ENCODE measurements at regions not wholly inside any gene's neighbourhood (a gene's known extent, or its start where the extent isn't known, plus 50 kb on each side); places are given as distances from the start of the nearest gene placed in this dataset.
"Not testable (repeated sequence)": the region's sequence is repeated elsewhere in the genome, so short reads cannot be mapped to it uniquely, and the experiment has no call there.

DNA sequence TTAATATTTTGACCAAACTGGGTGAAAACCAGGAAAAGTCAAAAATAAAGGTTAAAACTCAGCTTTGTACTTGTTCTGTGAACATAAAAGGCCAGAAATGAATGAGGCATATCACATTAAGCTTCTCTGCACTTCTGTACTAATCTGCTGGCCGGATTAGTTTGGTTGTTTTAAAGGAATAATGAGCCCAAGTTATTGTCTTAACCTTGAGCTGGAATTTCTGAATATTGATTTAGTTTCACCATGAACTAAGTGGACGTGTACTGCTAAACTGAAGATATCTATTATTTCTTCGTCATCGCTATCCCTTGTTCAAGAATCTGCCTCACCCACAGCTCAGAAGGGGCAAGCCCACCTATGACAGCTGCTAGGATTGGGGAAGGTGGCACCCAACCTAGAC, 101.1 kb upstream of the FRMD4A start:
- DNase-seq (ENCODE audit: low spot score): no peak
- intact Hi-C loops (cut with DNase I): no loop called here

- no peak for DNase-seq (ENCODE audit: low spot score)
- intact Hi-C loops (cut with DNase I): no loop called here
Measured at GRCh38 chr10:14429043-14429700, 98.4 kb upstream of the FRMD4A start.

DNA sequence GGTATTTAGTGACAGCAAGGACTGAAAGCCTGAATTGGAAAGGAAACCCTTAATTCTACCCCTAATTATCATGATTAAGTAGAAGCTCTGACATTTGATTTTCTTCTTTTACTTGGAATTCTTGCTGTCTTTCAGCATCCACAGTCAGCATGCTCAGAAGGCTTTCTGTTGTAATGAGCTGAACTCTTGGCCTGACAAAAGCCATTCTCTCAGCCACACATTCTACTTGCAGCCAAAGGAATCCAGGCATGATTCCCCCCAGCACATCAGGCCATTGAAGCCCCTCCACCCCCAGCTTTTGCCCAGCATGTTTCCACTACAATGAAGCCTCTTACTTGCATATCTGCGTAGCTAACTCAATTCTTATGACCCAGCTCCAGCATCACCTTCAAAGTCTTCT, 94.3 kb upstream of the FRMD4A start:
- intact Hi-C loops (cut with DNase I): no loop called here

GRCh38 chr10:14423111-14423744, 92.5 kb upstream of the FRMD4A start:
- no peak for DNase-seq (ENCODE audit: low spot score)
- intact Hi-C loops (cut with DNase I): no loop called here

More for the DNA sequence above, 94.3 kb upstream of the FRMD4A start:
- DNase-seq (ENCODE audit: low spot score): no peak

DNA sequence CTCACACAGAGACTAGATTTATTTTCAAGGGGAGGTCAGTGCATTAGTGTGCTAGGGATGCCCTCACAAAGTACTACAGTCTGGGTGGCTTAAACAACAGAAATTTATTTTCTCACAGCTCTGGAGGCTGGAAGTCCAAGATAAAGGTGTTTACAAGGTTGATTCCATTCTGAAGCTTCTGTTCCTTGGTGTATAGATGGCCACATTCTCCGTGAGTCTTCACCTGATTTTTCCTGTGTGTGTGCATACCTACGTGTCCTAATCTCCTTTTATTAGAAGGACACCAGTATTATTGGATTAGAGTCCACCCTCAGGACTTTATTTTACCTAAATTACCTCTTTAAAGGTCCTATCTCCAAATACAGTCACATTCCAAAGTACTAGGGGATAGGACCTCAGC, 91.7 kb upstream of the FRMD4A start:
- no peak for DNase-seq (ENCODE audit: low spot score)
- intact Hi-C loops (cut with DNase I): no loop called here

GRCh38 chr10:14421941-14422340, 91.2 kb upstream of the FRMD4A start:
- no peak for DNase-seq (ENCODE audit: low spot score)
- intact Hi-C loops (cut with DNase I): no loop called here

- DNase-seq (ENCODE audit: low spot score); intact Hi-C loops (cut with DNase I): not testable (repeated sequence)
Measured at GRCh38 chr10:14417336-14417735, 86.6 kb upstream of the FRMD4A start.

GRCh38 chr10:14416308-14416700, 85.6 kb upstream of the FRMD4A start:
- intact Hi-C loops (cut with DNase I): no loop called here
- no peak for DNase-seq (ENCODE audit: low spot score)

DNA sequence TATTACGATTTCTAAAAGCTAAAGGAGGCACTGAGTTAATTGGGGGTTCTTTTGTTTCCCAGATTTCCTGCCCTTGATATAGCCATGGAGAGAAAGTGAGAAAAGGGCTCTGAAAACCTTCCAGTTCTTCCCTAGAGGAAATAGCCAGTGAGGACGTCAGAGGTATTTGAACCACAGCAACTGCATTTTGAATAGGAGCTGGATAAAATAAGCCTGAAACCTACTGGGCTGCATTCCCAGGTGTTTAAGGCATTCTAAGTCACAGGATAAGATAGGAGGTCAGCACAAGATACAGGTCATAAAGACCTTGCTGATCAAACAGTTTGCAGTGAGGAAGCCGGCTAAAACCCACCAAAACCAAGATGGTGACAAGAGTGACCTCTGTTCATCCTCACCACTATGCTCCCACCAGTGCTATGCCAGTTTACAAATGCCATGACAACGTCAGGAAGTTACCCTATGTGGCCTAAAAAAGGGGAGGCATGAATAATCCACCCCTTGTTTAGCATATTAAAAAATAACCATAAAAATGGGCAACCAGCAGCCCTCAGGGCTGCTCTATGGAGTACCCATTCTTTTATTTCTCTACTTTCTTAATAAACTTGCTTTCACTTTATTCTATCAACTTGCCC, 85.1 kb upstream of the FRMD4A start:
- no peak for DNase-seq (ENCODE audit: low spot score)
- intact Hi-C loops (cut with DNase I): no loop called here

- intact Hi-C loops (cut with DNase I): no loop called here
- no peak for DNase-seq (ENCODE audit: low spot score)
Measured at GRCh38 chr10:14414901-14415300, 84.2 kb upstream of the FRMD4A start.

DNA sequence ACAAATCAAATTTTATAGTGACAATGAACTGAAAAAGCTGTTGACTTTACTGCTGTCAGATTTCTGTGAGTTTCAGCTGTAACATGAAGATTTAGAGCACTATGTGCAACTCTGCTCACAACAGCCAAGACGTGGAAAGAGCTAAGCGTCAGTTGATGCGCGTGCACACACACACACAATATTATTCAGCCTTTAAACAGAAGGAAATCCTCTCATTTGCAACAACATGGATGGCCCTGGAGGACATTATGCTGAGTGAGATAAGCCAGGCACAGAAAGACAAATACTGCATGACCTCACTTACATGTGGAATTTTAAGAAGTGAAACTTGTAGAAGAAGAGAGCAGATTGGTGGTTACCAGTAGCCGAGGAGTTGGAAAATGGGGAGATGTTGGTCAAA, 82.8 kb upstream of the FRMD4A start:
- intact Hi-C loops (cut with DNase I): no loop called here
- no peak for DNase-seq (ENCODE audit: low spot score)

- no peak for DNase-seq (ENCODE audit: low spot score)
Measured at GRCh38 chr10:14412624-14413023, 81.9 kb upstream of the FRMD4A start.

DNA sequence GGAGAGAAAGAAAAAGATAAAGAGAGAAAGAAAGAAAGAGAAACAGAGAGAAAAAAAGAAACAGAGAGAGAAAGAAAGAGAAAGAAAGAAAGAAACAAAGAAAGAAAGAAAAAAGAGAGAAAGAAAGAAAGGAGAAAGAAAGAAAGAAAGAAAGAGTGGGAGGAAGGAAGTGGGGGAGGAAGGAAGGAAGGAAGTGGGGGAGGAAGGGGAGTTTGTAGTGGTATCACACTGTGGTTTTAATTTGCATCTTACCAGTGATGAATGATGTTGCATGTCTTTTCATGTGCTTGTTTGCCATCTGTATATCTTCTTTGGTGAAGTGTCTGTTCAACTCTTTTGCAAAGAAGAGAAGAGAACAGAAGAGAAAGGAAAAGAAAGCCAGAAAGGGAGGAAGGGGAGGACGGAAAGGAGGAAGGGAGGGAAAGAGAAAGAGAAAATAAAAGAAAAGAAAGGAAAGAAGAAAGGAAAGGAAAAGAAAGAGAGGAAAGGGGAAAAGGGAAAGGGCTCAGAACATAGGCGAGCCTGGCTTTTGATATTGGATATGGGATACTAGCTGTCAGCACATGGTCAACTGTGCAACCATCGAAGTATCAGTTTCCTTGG, 79.2 kb upstream of the FRMD4A start:
- no peak for DNase-seq (ENCODE audit: low spot score)
- intact Hi-C loops (cut with DNase I): no loop called here

More at GRCh38 chr10:14412624-14413023, 81.9 kb upstream of the FRMD4A start:
- intact Hi-C loops (cut with DNase I): no loop called here

GRCh38 chr10:14409247-14409646, 78.5 kb upstream of the FRMD4A start:
- no peak for DNase-seq (ENCODE audit: low spot score)
- intact Hi-C loops (cut with DNase I): no loop called here

DNA sequence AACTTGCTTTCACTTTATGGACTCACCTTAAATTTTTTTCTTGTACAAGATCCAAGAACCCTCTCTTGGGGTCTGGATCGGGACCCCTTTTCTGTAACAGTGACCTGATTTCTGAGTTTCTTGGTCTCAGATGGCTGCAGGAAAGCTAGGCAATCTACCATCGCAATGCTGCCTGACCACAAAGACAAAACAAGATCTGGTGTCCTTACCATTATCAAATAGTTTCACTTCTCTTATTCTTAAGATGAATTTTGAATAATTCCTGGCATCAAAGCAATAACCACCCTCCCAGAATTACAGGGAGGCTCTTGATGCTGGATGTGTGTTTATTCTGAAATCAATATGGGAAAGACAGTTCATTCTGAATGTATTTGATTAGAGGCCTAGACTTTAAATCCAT, 77.4 kb upstream of the FRMD4A start:
- intact Hi-C loops (cut with DNase I): no loop called here
- no peak for DNase-seq (ENCODE audit: low spot score)

DNA sequence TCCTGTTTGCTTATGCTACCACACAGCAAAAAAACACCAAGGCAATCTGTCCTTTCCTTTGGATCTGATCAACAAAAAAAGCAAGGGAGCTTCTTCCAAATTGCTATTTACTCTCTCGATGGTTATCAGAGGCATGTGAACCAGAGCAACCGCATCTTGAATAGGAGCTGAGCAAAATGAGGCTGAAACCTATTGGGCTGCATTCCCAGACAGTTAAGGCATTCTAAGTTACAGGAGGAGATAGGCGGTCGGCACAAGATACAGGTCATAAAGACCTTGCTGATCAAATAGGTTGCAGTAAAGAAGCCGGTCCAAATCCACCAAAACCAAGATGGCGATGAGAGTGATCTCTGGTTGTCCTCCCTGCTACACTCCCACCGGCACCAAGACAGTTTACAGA, 76.8 kb upstream of the FRMD4A start:
- intact Hi-C loops (cut with DNase I): no loop called here

DNA sequence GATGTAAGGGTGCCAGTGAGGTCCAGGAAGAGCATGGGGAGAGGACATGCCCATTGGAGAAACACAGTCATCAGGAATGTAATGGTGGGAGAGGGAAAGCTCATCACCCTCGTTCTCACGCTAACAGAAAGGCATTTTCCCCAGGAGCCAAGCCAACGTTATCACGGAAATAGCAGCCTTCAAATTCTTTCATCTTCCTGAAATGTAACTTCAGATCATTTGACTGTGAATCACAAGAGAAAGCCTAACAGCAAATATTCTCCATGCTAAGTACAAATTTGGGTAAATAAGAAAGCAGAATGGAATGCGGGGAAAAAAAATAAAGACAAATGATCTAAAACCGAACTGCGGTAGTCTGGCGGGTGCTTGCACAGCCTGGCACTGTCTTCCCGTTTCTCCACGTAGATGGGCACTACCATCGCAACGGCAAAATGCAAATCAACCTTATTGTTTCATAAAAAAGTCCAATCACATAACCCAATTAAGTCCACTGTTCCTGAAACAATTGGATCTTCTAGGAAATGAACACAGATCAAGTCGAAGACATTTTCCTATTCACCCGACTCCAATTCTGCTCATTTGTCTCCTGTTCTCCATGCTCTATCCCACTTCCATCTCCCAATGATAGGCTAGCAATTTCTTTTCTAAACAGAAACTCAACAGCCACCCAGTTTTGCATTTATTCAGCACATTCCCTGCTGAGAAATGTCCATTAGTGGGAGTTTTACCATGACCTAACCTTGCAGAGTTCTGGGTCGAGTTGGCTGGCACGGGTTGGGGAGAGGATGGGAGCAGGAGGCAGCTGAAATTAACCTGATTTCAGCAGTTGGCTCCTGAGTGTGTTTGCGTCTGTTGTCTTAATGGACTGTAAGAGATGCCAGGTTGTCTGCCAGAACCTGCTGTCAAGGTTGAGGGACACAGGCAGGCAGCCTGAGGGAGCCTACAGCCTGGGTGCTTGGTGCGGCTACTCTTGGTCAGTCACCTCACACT, 74.6 kb upstream of the FRMD4A start:
- intact Hi-C loops (cut with DNase I): no loop called here
- DNase-seq (ENCODE audit: low spot score): no peak

More for the DNA sequence above, 76.8 kb upstream of the FRMD4A start:
- DNase-seq (ENCODE audit: low spot score): no peak

DNA sequence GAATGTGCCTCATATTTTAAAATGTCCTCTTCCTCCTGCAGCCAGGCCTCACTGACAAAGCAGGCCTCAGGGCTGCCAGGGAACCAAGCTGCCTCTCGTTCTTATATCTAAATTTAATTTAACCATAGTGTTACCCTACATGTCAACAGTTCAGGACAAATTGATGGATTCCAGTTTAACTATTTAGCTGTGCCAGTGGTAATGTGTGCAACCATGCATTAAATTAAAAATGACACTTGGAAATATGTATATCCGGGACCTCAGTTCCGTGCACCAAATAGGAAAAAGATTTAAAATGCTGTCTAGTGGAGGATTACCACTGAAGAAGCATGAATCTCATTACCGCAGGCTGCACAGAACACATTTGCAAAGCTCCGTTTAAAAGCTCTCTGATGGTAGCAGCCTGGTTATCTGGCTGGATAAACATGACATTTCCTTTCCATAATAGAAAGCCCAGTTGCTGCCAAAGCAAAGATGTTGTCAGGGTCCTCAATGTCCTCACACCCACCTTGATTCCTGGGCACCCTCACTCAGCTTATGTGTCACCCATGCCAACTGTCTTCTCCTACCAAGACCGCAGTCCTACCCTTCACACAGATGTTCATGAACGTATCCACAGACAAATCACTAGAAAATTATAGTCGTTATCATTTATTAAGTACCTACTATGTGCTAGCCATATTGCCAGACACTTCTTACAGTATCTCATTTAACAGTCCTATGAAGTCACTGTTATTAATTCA, 73.3 kb upstream of the FRMD4A start:
- intact Hi-C loops (cut with DNase I): no loop called here
- no peak for DNase-seq (ENCODE audit: low spot score)

DNA sequence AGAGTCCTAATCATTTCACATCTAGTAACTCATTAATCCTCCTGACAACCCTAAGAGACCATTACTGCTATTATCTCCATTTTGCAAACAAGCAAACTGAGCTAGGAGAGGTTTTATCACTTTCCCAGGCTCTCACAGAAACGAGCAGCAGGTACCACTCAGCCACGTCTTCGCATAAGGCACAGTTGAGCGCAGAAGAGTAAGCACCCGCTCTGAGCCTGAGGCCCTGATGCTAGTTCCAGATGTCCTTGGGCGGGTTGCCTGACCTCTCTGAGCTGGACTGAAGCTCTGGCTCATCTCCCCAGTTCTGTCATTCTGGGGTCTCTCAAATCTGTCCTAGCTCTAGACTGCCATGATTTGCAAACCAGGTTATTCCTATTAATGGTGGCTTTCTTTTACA, 72.6 kb upstream of the FRMD4A start:
- no peak for DNase-seq (ENCODE audit: low spot score)
- intact Hi-C loops (cut with DNase I): no loop called here

All from cardiac septum (tissue), 1 donor.